ENCODE measurements at regions not wholly inside any gene's neighbourhood (a gene's known extent, or its start where the extent isn't known, plus 50 kb on each side); places are given as distances from the start of the nearest gene placed in this dataset.

GRCh38 chr14:53772936-53773335 is 183.7 kb downstream of the BMP4 start:
- no peak for TF ChIP-seq CTCF (IDR thresholded peaks at IDR 0.05; ENCODE audit: low read depth, low read length, missing control alignments)
- Histone ChIP-seq H3K27ac (no peak overlapping the region), H3K36me3 (replicated peaks) (no peaks in the 10 kb centered on the region), H3K4me3 (ENCODE audit: low read depth, low read length) (no peak overlapping the region), H3K27me3 (replicated peaks) (no peaks in the 10 kb centered on the region)
- in situ Hi-C loops (cut with HindIII; ENCODE audit: low pct_ligation_motif_present, low sequenced_read_pairs), result no loop called here
- DNase-seq, result no peak

- H3K4me3 ChIP-seq (ENCODE audit: low read depth, low read length), result no peak overlapping the region
- TF ChIP-seq CTCF (IDR thresholded peaks at IDR 0.05; ENCODE audit: low read depth, low read length, missing control alignments), result no peak
- H3K36me3 ChIP-seq (replicated peaks), result no peaks in the 10 kb centered on the region
- in situ Hi-C loops (cut with HindIII; ENCODE audit: low pct_ligation_motif_present, low sequenced_read_pairs), result no loop called here
- H3K27ac ChIP-seq, result no peak overlapping the region
- H3K27me3 ChIP-seq (replicated peaks), result no peaks in the 10 kb centered on the region
- no peak for DNase-seq
Observed at GRCh38 chr14:53767566-53767965, 189.1 kb downstream of the BMP4 start.

GRCh38 chr14:53766601-53767000 is 190.0 kb downstream of the BMP4 start:
- TF ChIP-seq CTCF (IDR thresholded peaks at IDR 0.05; ENCODE audit: low read depth, low read length, missing control alignments), result no peak
- Histone ChIP-seq H3K27ac (no peak overlapping the region), H3K4me3 (ENCODE audit: low read depth, low read length) (no peak overlapping the region), H3K27me3 (replicated peaks) (no peaks in the 10 kb centered on the region), H3K36me3 (replicated peaks) (no peaks in the 10 kb centered on the region)
- DNase-seq, result no peak
- in situ Hi-C loops (cut with HindIII; ENCODE audit: low pct_ligation_motif_present, low sequenced_read_pairs), result no loop called here

- no peak for TF ChIP-seq CTCF (IDR thresholded peaks at IDR 0.05; ENCODE audit: low read depth, low read length, missing control alignments)
- DNase-seq, result no peak
- in situ Hi-C loops (cut with HindIII; ENCODE audit: low pct_ligation_motif_present, low sequenced_read_pairs), result no loop called here
- Histone ChIP-seq H3K36me3 (replicated peaks) (no peaks in the 10 kb centered on the region), H3K4me3 (ENCODE audit: low read depth, low read length) (no peak overlapping the region), H3K27ac (no peak overlapping the region), H3K27me3 (replicated peaks) (no peaks in the 10 kb centered on the region)
Observed at GRCh38 chr14:53766106-53766505, 190.5 kb downstream of the BMP4 start.

GRCh38 chr14:53764846-53765245 is 191.8 kb downstream of the BMP4 start:
- Histone ChIP-seq H3K36me3 (replicated peaks) (no peaks in the 10 kb centered on the region), H3K27ac (no peak overlapping the region), H3K4me3 (ENCODE audit: low read depth, low read length) (no peak overlapping the region), H3K27me3 (replicated peaks) (no peaks in the 10 kb centered on the region)
- in situ Hi-C loops (cut with HindIII; ENCODE audit: low pct_ligation_motif_present, low sequenced_read_pairs), result no loop called here
- DNase-seq, result no peak
- no peak for TF ChIP-seq CTCF (IDR thresholded peaks at IDR 0.05; ENCODE audit: low read depth, low read length, missing control alignments)

GRCh38 chr14:53758141-53758540 is 198.5 kb downstream of the BMP4 start:
- Histone ChIP-seq H3K4me3 (ENCODE audit: low read depth, low read length) (no peak overlapping the region), H3K27me3 (replicated peaks) (no peaks in the 10 kb centered on the region), H3K36me3 (replicated peaks) (no peaks in the 10 kb centered on the region), H3K27ac (no peak overlapping the region)
- TF ChIP-seq CTCF (IDR thresholded peaks at IDR 0.05; ENCODE audit: low read depth, low read length, missing control alignments), result no peak
- DNase-seq, result no peak
- in situ Hi-C loops (cut with HindIII; ENCODE audit: low pct_ligation_motif_present, low sequenced_read_pairs), result no loop called here
